Heart left ventricle (tissue), 16 donors: ENCODE measurements at regions not wholly inside any gene's neighbourhood (a gene's known extent, or its start where the extent isn't known, plus 50 kb on each side); places are given as distances from the start of the nearest gene placed in this dataset.
"Not testable (repeated sequence)": the region's sequence is repeated elsewhere in the genome, so short reads cannot be mapped to it uniquely, and the experiment has no call there.

Experiments
- ATAC-seq, 4 donors: fragments of 200-7000 bp; cut with Tn5 transposase; one replicate each; pipeline ENCODE4 v1.9.1; 2020 to 2022; ENCODE audit warnings: moderate library complexity in 4 of 4, mild to moderate bottlenecking in 3 of 4, moderate number of reproducible peaks in 1 of 4
- DNase-seq, 5 donors: peaks; one replicate each; pipeline ENCODE4 v3.0.0-alpha.2; 2020
- H3K27ac ChIP-seq, 12 donors: fragments of 200-600 bp; sonication (generic) in 4 of 12; one replicate each; pipeline versions ENCODE4 v1.5.0 to v1.8.0; 2016 to 2022; ENCODE audit warnings: mild to moderate bottlenecking in 2 of 12
- H3K27me3 ChIP-seq, 9 donors: fragments of 200-600 bp; sonication (generic) in 2 of 9; one replicate each; pipeline versions ENCODE4 v1.5.1 to v1.8.0; 2016 to 2022; ENCODE audit warnings: mild to moderate bottlenecking in 3 of 9
- H3K36me3 ChIP-seq, 9 donors: fragments of 200-600 bp; sonication (generic) in 2 of 9; one replicate each; pipeline versions ENCODE4 v1.5.0 to v1.8.0; 2018 to 2022; ENCODE audit warnings: mild to moderate bottlenecking in 2 of 9
- H3K4me1 ChIP-seq, 12 donors: fragments of 200-600 bp; sonication (generic) in 4 of 12; one replicate each; pipeline versions ENCODE4 v1.5.0 to v1.8.0; 2016 to 2022; ENCODE audit warnings: mild to moderate bottlenecking in 3 of 12
- H3K4me3 ChIP-seq, 12 donors: fragments of 200-600 bp; sonication (generic) in 4 of 12; one replicate each; pipeline versions ENCODE4 v1.5.0 to v1.8.0; 2017 to 2022; ENCODE audit warnings: mild to moderate bottlenecking in 9 of 12, moderate library complexity in 4 of 12
- H3K9me3 ChIP-seq, 12 donors: fragments of 200-600 bp; sonication (generic) in 4 of 12; one replicate each; pipeline versions ENCODE4 v1.5.0 to v1.8.0; 2016 to 2022; ENCODE audit warnings: mild to moderate bottlenecking in 1 of 12
- CTCF ChIP-seq, 12 donors: fragments of 200-600 bp; sonication (generic) in 4 of 12; IDR thresholded peaks; one replicate each; pipeline versions ENCODE4 v1.5.0 to v1.8.0; 2018 to 2022; ENCODE audit warnings: antibody characterized with exemption in 12 of 12, mild to moderate bottlenecking in 5 of 12
- POLR2A ChIP-seq, 2 donors: fragments of 450-650 bp; IDR thresholded peaks; one replicate each; pipeline ENCODE4 v1.6.1; 2017; ENCODE audit warnings: antibody characterized with exemption in 2 of 2, mild to moderate bottlenecking in 2 of 2, moderate library complexity in 2 of 2
- WGBS, 4 donors: extraction: QIAGEN DNeasy Blood & Tissue Kit in 2 of 4; methylation state at CpG; one replicate each; pipeline versions ENCODE4 v1.1.5 to v1.1.7; 2013 to 2018; 5-methylcytosine and 5-hydroxymethylcytosine counted together
- intact Hi-C, 10 donors: fragments of 100-400 bp; cut with DNase I; formaldehyde crosslinking; loops; one replicate each; pipeline versions ENCODE4 v1.11.1 to v1.14.2; 2022
- donor health status: ischemic (EF 13 %, LVEDD 7.1; RV severe dilation, severe dysfunction).
- donor health status: healthy with polysubstance abuse.
- donor health status: DM: no; HTN: yes; CAD: no.
- donor health status: DM: no; HTN: no; CAD: no.
- donor health status: ischemic (EF 25% LVEDD 6.9; RV normal size, moderate dysfunction).
- donor health status: ischemic (EF 25% LVEDD 5.7; RV mildly dilated, moderate dysfunction).
- donor health status: healthy.
- donor health status: DM: yes; HTN: yes; CAD: no.
- donor health status: ischemic (EF 35%, LVEDD 5.7; RV mildly dilated, moderate dysfunction).
- donor health status: nonischemic (EF 11% LVEDD 7.7; RV severe dilation, severe dysfunction).
- donor health status: DM: yes; HTN: yes; CAD: no.
- donor health status: PGD.
- donor health status: ischemic (EF 29% LVEDD 5.4; RV normal size, mild dysfunction).
- donor health status: nonischemic (EF 23%, LVEDD 6.1; RV moderate dilation, normal function).

DNA sequence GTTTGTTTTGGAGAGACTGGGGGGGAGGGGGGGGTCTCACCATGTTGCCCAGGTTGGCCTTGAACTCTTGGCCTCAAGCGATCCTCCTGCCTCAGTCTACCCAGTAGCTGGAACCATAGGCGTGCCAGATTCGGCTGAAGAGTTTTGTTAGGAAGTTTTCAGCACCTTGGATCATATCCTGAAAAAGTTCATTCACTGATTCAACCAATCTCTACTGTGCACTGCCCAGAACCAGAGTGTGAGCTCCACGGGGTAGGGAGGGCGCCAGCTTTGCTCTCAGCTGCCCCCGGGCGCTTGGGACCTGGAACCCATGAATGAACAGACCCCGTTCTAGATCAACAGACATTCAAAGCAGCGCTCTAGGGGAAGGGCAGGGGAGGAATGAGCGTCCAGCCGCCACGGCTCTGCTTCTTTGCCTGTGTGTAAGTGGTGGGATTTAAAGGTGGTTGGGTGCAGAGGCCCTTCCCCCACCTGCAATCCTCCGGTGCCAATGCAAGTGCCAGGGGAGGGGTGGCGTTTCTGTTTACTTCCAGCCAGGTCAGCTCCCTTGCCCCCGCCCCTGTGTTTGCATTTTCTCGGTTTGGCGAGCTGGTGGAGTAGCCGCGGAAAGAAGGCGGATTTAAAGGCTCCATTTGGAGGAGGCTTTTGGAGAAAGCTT, 176.2 kb downstream of the OR4M2 start:
- not testable (repeated sequence) for H3K9me3 ChIP-seq, ATAC-seq, H3K4me3 ChIP-seq, H3K36me3 ChIP-seq, H3K27ac ChIP-seq, DNase-seq
- WGBS, 4 donors = 69 to 76% (median 74%) methylated on average over 20 of the region's 20 CpGs
- intact Hi-C loops = loop anchor here in 1 of 10 donors (5.0 kb wide), 1 partner anchor 1899 kb away; no protein-coding TSS in a partner anchor
- peaks cover 0 to 50% (median 0%) of the 10 kb centered on the region in 9 donors for H3K27me3 ChIP-seq
- peaks cover 0 to 14% (median 0%) of the 10 kb centered on the region in 12 donors for H3K4me1 ChIP-seq

GRCh38 chr15:22257047-22258008, 177.0 kb downstream of the OR4M2 start:
- Histone ChIP-seq H3K27me3 (peaks cover 0 to 50% (median 0%) of the 10 kb centered on the region in 9 donors), H3K4me3 (no peak overlapping the region), H3K36me3 (no peaks in the 10 kb centered on the region), H3K27ac (no peak overlapping the region), H3K4me1 (peaks cover 0 to 14% (median 0%) of the 10 kb centered on the region in 12 donors), H3K9me3 (no peaks in the 10 kb centered on the region)
- 62 to 74% (median 67%) methylated on average over 77 to 109 of the region's 109 CpGs for WGBS, 4 donors
- intact Hi-C loops = loop anchor here in 1 of 10 donors (5.0 kb wide), 1 partner anchor 1900 kb away; no protein-coding TSS in a partner anchor
- TF ChIP-seq CTCF (IDR thresholded peaks at IDR 0.05) (no peak), POLR2A (IDR thresholded peaks at IDR 0.05) (no peak)
- DNase-seq (peak in 1 of 5 donors; percentile 59), ATAC-seq (no peak)

DNA sequence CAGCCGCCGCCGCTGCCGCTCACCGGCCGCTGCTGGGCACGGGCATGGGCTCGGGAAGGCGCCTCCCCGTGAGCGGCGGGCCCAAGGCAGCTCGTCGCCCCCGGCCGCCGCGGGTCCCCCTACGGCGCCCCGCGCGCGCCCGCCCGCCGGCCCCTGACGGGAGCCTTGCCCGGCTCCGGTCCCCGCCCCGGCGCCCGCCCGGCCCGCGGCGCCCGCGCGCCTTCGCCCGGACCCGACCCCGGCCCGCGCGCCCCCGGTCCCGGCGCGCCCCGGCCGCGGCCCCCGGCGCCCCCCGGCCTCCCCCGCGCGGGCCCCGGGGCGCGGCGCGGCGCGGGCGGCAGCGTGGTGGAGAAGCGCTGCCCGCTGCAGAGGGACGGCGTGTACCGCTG, 177.7 kb downstream of the OR4M2 start:
- intact Hi-C loops = loop anchor here in 1 of 10 donors (5.0 kb wide), 1 partner anchor 1901 kb away; no protein-coding TSS in a partner anchor

More for the DNA sequence above, 177.7 kb downstream of the OR4M2 start:
- peaks cover 0 to 50% (median 0%) of the 10 kb centered on the region in 9 donors for H3K27me3 ChIP-seq
- H3K4me3 ChIP-seq = no peak overlapping the region
- H3K27ac ChIP-seq = no peak overlapping the region
- WGBS, 4 donors = 61 to 73% (median 70%) methylated on average over 10 to 75 of the region's 75 CpGs
- TF ChIP-seq CTCF (IDR thresholded peaks at IDR 0.05) (no peak), POLR2A (IDR thresholded peaks at IDR 0.05) (no peak)
- H3K4me1 ChIP-seq = peaks cover 0 to 17% (median 0%) of the 10 kb centered on the region in 12 donors
- no peaks in the 10 kb centered on the region for H3K9me3 ChIP-seq
- no peak for DNase-seq
- no peaks in the 10 kb centered on the region for H3K36me3 ChIP-seq
- no peak for ATAC-seq
